ENCODE measurements at regions not wholly inside any gene's neighbourhood (a gene's known extent, or its start where the extent isn't known, plus 50 kb on each side); places are given as distances from the start of the nearest gene placed in this dataset.

DNA sequence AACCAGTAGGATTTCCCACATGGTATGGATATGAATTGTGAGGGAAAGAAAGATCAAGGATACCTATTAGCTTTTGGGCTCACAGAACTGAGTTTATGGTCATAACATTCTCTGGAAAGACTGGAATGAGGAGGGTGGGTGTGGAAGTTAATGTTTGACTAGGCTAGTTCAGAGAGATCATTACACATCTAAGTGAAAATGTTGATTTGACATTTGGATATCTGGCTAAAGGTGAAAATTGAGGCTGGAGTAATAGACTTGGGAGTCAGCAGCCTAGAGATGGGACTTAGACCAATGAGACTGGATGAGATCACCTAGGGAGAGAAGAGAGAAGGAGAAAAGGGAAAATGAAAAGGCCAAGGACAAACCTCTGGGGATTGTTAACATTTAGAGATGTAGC, 437.3 kb downstream of the CCSER2 start:
- peaks cover 6% of the 10 kb centered on the region for H3K4me1 ChIP-seq
- DNase-seq = no peak
- no peaks in the 10 kb centered on the region for H3K27me3 ChIP-seq (ENCODE audit: low read depth)
- H3K27ac ChIP-seq (replicated peaks) = no peak overlapping the region
- TF ChIP-seq, protein P1, sequence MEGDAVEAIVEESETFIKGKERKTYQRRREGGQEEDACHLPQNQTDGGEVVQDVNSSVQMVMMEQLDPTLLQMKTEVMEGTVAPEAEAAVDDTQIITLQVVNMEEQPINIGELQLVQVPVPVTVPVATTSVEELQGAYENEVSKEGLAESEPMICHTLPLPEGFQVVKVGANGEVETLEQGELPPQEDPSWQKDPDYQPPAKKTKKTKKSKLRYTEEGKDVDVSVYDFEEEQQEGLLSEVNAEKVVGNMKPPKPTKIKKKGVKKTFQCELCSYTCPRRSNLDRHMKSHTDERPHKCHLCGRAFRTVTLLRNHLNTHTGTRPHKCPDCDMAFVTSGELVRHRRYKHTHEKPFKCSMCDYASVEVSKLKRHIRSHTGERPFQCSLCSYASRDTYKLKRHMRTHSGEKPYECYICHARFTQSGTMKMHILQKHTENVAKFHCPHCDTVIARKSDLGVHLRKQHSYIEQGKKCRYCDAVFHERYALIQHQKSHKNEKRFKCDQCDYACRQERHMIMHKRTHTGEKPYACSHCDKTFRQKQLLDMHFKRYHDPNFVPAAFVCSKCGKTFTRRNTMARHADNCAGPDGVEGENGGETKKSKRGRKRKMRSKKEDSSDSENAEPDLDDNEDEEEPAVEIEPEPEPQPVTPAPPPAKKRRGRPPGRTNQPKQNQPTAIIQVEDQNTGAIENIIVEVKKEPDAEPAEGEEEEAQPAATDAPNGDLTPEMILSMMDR (IDR thresholded peaks at IDR 0.05; ENCODE audit: borderline replicate concordance) = no peak
- no peak overlapping the region for H3K4me3 ChIP-seq
- intact Hi-C loops (cut with micrococcal nuclease) = no loop called here
- no peaks in the 10 kb centered on the region for H3K36me3 ChIP-seq
- no peaks in the 10 kb centered on the region for H3K9me3 ChIP-seq (replicated peaks)

DNA sequence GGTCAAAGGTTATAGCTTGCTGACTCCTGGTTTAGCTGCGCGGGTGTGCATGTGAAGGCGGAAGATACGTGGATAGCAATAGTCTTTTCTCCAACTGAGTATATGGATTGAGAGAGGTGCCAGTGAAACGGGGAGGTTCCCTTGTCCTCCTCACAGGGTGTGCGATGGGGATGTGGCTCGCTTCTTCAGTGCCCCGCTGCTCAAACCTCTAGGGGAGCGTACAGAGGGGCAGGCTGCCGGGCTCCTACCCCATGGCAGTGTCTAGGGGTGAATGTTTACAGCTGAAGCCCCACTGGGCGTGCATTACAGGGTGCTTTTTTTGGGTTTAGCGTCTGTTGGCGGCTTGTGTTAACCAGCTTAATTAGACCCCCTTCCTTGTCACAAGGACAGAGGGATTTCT, 438.5 kb downstream of the CCSER2 start:
- no peak overlapping the region for H3K4me3 ChIP-seq
- no peak overlapping the region for H3K27ac ChIP-seq (replicated peaks)
- intact Hi-C loops (cut with micrococcal nuclease) = no loop called here
- no peaks in the 10 kb centered on the region for H3K9me3 ChIP-seq (replicated peaks)
- no peaks in the 10 kb centered on the region for H3K27me3 ChIP-seq (ENCODE audit: low read depth)
- no peaks in the 10 kb centered on the region for H3K36me3 ChIP-seq
- TF ChIP-seq, protein P1 (IDR thresholded peaks at IDR 0.05; ENCODE audit: borderline replicate concordance) = no peak
- no peak for DNase-seq
- H3K4me1 ChIP-seq = peaks cover 6% of the 10 kb centered on the region

DNA sequence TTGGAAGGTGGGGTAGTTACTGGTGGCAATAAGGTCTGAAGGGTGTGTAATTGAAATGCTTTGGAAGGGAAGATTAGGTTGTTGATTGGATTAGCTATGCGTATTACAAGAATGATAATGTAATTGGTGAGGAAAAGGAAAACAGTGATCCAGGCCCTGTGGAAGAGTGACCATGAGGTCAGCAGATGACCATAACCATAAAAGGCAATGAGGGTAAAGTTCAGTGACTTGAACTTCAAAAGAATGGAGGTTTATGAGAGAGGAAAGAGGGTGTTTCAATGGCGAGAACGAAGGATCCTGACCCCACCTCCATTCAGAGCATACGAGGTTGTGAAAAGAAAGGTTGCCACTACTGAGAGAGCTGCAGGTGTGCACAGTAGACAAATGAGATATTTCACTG, 439.7 kb downstream of the CCSER2 start:
- DNase-seq = no peak
- Histone ChIP-seq H3K36me3 (no peaks in the 10 kb centered on the region), H3K4me1 (peaks cover 6% of the 10 kb centered on the region), H3K4me3 (no peak overlapping the region), H3K27ac (replicated peaks) (no peak overlapping the region), H3K9me3 (replicated peaks) (no peaks in the 10 kb centered on the region), H3K27me3 (ENCODE audit: low read depth) (no peaks in the 10 kb centered on the region)
- intact Hi-C loops (cut with micrococcal nuclease) = no loop called here
- TF ChIP-seq, protein P1 (IDR thresholded peaks at IDR 0.05; ENCODE audit: borderline replicate concordance) = no peak

DNA sequence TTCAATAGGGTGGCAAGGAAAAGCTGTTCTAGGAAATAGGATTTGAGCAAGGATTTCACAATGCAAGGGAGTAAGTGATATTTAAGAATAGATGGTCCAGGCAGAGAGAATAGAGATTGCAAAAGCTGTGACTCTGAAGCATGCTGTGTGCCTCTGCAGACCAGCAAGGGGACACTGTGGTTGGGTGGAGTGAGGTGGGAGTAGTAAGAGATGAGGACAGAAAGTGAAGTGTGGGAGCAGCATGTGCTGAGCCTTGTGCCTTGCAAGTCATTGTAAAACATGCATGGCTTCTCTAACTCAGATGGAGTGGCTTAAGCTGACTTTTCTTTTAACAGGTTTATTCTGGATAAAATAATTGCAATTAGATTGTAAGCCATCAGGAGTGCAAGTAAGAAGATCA, 442.4 kb downstream of the CCSER2 start:
- no peak overlapping the region for H3K27ac ChIP-seq (replicated peaks)
- intact Hi-C loops (cut with micrococcal nuclease) = no loop called here
- no peaks in the 10 kb centered on the region for H3K9me3 ChIP-seq (replicated peaks)
- H3K27me3 ChIP-seq (ENCODE audit: low read depth) = no peaks in the 10 kb centered on the region
- no peaks in the 10 kb centered on the region for H3K4me1 ChIP-seq
- H3K4me3 ChIP-seq = no peak overlapping the region
- no peak for DNase-seq
- no peaks in the 10 kb centered on the region for H3K36me3 ChIP-seq
- TF ChIP-seq, protein P1 (IDR thresholded peaks at IDR 0.05; ENCODE audit: borderline replicate concordance) = no peak

DNA sequence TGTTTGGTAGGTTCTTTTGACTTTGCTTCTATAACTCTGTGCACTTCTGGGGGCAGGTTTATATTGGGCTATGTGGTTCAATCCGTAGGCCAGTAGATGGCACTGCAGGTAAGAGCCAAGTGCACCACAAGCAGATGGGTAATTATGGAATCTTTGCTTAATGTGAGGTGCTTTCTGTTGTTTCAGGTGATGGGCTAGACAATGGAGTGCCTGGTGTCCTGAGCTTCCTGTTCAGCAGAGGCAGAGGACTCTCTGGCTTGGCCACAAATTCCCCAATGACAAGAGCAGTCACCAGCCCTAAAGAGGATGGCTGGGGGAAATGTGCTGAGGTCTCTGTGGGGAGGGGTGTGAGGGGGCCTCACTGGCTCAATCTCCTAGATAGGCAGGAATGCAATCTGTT, 455.0 kb downstream of the CCSER2 start:
- Histone ChIP-seq H3K9me3 (replicated peaks) (no peaks in the 10 kb centered on the region), H3K4me3 (no peak overlapping the region), H3K36me3 (no peaks in the 10 kb centered on the region), H3K27me3 (ENCODE audit: low read depth) (no peaks in the 10 kb centered on the region), H3K27ac (replicated peaks) (no peak overlapping the region), H3K4me1 (peaks cover 3% of the 10 kb centered on the region)
- TF ChIP-seq, protein P1 (IDR thresholded peaks at IDR 0.05; ENCODE audit: borderline replicate concordance) = peak; percentile 75
- intact Hi-C loops (cut with micrococcal nuclease) = no loop called here
- DNase-seq = no peak

DNA sequence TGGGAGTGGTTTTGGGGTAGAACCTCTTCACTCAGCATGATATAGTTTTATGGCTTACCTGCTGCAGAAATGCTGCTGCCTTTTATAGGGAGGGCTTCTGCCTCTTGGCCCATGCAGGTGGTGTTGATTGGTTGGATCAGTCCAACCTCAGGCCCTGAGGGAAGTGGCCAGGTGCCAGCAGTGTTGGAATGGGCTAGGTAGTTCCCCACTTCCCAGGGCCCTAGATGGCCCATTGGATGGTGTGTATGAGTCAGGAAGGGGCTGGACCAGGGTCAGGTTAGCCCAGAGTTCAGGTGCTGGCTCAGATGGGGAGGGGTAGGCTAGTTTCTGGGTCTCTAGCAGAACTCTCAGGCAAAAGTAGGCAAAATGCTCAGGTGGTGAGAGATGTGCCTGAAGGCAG, 455.5 kb downstream of the CCSER2 start:
- peaks cover 3% of the 10 kb centered on the region for H3K4me1 ChIP-seq
- intact Hi-C loops (cut with micrococcal nuclease) = no loop called here
- TF ChIP-seq, protein P1 (IDR thresholded peaks at IDR 0.05; ENCODE audit: borderline replicate concordance) = no peak
- H3K27ac ChIP-seq (replicated peaks) = no peak overlapping the region
- no peaks in the 10 kb centered on the region for H3K9me3 ChIP-seq (replicated peaks)
- no peak for DNase-seq
- no peak overlapping the region for H3K4me3 ChIP-seq
- H3K36me3 ChIP-seq = no peaks in the 10 kb centered on the region
- no peaks in the 10 kb centered on the region for H3K27me3 ChIP-seq (ENCODE audit: low read depth)

Measured in left ventricle myocardium inferior (tissue), 1 donor.